Keratinocyte (primary cell): ENCODE measurements at regions not wholly inside any gene's neighbourhood (a gene's known extent, or its start where the extent isn't known, plus 50 kb on each side); places are given as distances from the start of the nearest gene placed in this dataset.

ENCODE experiments used
- DNase-seq: peaks from one replicate; pipeline ENCODE4 v3.0.0-alpha.2; 2011; ENCODE audit warnings: low read depth, missing footprints, low spot score
- FAIRE-seq: peaks from 2 replicates; lab custom pipeline; 2011; peaks lifted over from hg19 to GRCh38; lab: Jason Lieb, UNC
- H2AFZ ChIP-seq: 2 replicates; pipeline ENCODE4 v1.6.0; 2012; ENCODE audit warnings: low read length, control low read depth, inconsistent platforms; ENCODE audit not compliant: control insufficient read depth
- H3K27ac ChIP-seq: 2 replicates; pipeline ENCODE4 v1.5.1; 2011; ENCODE audit warnings: low read length; ENCODE audit not compliant: control insufficient read depth, insufficient read depth
- H3K27me3 ChIP-seq: 3 replicates; pipeline ENCODE4 v1.6.0; 2011; ENCODE audit warnings: low read length; ENCODE audit not compliant: control insufficient read depth, insufficient read depth; ENCODE audit errors: extremely low read depth
- H3K36me3 ChIP-seq, 2 experiments: 2 replicates in 1 of 2; 3 replicates in 1 of 2; pipeline ENCODE4 v1.5.1; 2011; ENCODE audit warnings: low read length in 2 of 2, mild to moderate bottlenecking in 1 of 2; ENCODE audit not compliant: control insufficient read depth in 2 of 2, insufficient read depth in 2 of 2; ENCODE audit errors: extremely low read depth in 1 of 2
- H3K4me1 ChIP-seq: 3 replicates; pipeline ENCODE4 v1.5.1; 2011; ENCODE audit warnings: low read length; ENCODE audit not compliant: control insufficient read depth, insufficient read depth; ENCODE audit errors: extremely low read depth
- H3K4me2 ChIP-seq: 3 replicates; pipeline ENCODE4 v1.6.0; 2011; ENCODE audit warnings: low read depth, low read length; ENCODE audit not compliant: control insufficient read depth, insufficient read depth; ENCODE audit errors: extremely low read depth
- H3K4me3 ChIP-seq, 3 experiments: fragments of 200-600 bp in 1 of 3; sonication (generic) in 1 of 3; 2 replicates in 2 of 3; 3 replicates in 1 of 3; pipeline ENCODE4 v1.5.1; 2011 to 2016; ENCODE audit warnings: low read length in 3 of 3, mild to moderate bottlenecking in 3 of 3, control low read depth in 2 of 3, inconsistent platforms in 1 of 3, low read depth in 1 of 3, mixed read lengths in 1 of 3, mixed run types in 1 of 3, moderate library complexity in 1 of 3; ENCODE audit not compliant: control insufficient read depth in 2 of 3, insufficient read depth in 2 of 3; ENCODE audit errors: extremely low read depth in 1 of 3
- H3K79me2 ChIP-seq: 2 replicates; pipeline ENCODE4 v1.6.0; 2012; ENCODE audit warnings: low read length; ENCODE audit not compliant: control insufficient read depth, insufficient read depth
- H3K9ac ChIP-seq: 3 replicates; pipeline ENCODE4 v1.6.0; 2011; ENCODE audit warnings: low read length; ENCODE audit not compliant: control insufficient read depth, insufficient read depth; ENCODE audit errors: extremely low read depth
- H3K9me1 ChIP-seq: 3 replicates; pipeline ENCODE4 v1.6.0; 2011; ENCODE audit warnings: low read length; ENCODE audit not compliant: control insufficient read depth, insufficient read depth; ENCODE audit errors: extremely low read depth
- H3K9me3 ChIP-seq: 2 replicates; pipeline ENCODE4 v1.5.1; 2012; ENCODE audit warnings: low read depth, low read length; ENCODE audit not compliant: control insufficient read depth
- H4K20me1 ChIP-seq: 3 replicates; pipeline ENCODE4 v1.6.0; 2011; ENCODE audit warnings: low read length; ENCODE audit not compliant: control insufficient read depth, insufficient read depth; ENCODE audit errors: extremely low read depth
- CTCF ChIP-seq, 3 experiments: IDR thresholded peaks in 1 of 3; conservative IDR thresholded peaks in 1 of 3; optimal IDR thresholded peaks in 1 of 3; 2 replicates in 2 of 3; 3 replicates in 1 of 3; pipeline versions ENCODE3 to v1.5.1; 2011; ENCODE audit warnings: low read length in 3 of 3, mild to moderate bottlenecking in 3 of 3, moderate library complexity in 2 of 3, control low read depth in 1 of 3, inconsistent platforms in 1 of 3; ENCODE audit not compliant: insufficient read depth in 2 of 3; ENCODE audit errors: extremely low read depth in 1 of 3
- EZH2 ChIP-seq: IDR thresholded peaks from one replicate; pipeline ENCODE4 v1.6.1; 2012; ENCODE audit warnings: inconsistent platforms, mild to moderate bottlenecking, low read length, moderate library complexity
- dilution Hi-C: fragments of 300-500 bp; cut with MboI; formaldehyde crosslinking; loops from one replicate; pipeline ENCODE4 v1.7.0; 2020; ENCODE audit warnings: low sequenced_read_pairs; ENCODE audit not compliant: extremely low pct_ligation_motif_present

GRCh38 chr7:25622695-25623094 is 394.4 kb upstream of the NPVF start:
- TF ChIP-seq CTCF (optimal IDR thresholded peaks at IDR 0.05 in 1 of 3, IDR thresholded peaks at IDR 0.05 in 1 of 3, conservative IDR thresholded peaks at IDR 0.05 in 1 of 3; ENCODE audit: extremely low read depth in 1 of 3, insufficient read depth in 2 of 3, low read length in 3 of 3) (no peak), EZH2 (no peak)
- no peak overlapping the region for H3K4me3 ChIP-seq
- no peaks in the 10 kb centered on the region for H3K79me2 ChIP-seq
- H2AFZ ChIP-seq, result no peak overlapping the region
- H3K27me3 ChIP-seq, result no peaks in the 10 kb centered on the region
- dilution Hi-C loops, result no loop called here
- no peaks in the 10 kb centered on the region for H4K20me1 ChIP-seq
- H3K9me1 ChIP-seq, result no peaks in the 10 kb centered on the region
- no peak overlapping the region for H3K4me2 ChIP-seq
- no peaks in the 10 kb centered on the region for H3K36me3 ChIP-seq
- H3K4me1 ChIP-seq, result no peaks in the 10 kb centered on the region
- no peaks in the 10 kb centered on the region for H3K9me3 ChIP-seq
- no peak overlapping the region for H3K27ac ChIP-seq
- no peak for DNase-seq
- FAIRE-seq, result no peak
- no peak overlapping the region for H3K9ac ChIP-seq

GRCh38 chr7:25624051-25624450 is 395.8 kb upstream of the NPVF start:
- H3K4me3 ChIP-seq, result no peak overlapping the region
- FAIRE-seq, result no peak
- no peaks in the 10 kb centered on the region for H4K20me1 ChIP-seq
- no peaks in the 10 kb centered on the region for H3K79me2 ChIP-seq
- no peaks in the 10 kb centered on the region for H3K36me3 ChIP-seq
- H2AFZ ChIP-seq, result no peak overlapping the region
- no peaks in the 10 kb centered on the region for H3K4me1 ChIP-seq
- TF ChIP-seq CTCF (optimal IDR thresholded peaks at IDR 0.05 in 1 of 3, IDR thresholded peaks at IDR 0.05 in 1 of 3, conservative IDR thresholded peaks at IDR 0.05 in 1 of 3; ENCODE audit: extremely low read depth in 1 of 3, insufficient read depth in 2 of 3, low read length in 3 of 3), result no peak
- TF ChIP-seq EZH2, result no peak
- dilution Hi-C loops, result no loop called here
- H3K4me2 ChIP-seq, result no peak overlapping the region
- no peaks in the 10 kb centered on the region for H3K9me3 ChIP-seq
- no peaks in the 10 kb centered on the region for H3K9me1 ChIP-seq
- H3K27ac ChIP-seq, result no peak overlapping the region
- no peaks in the 10 kb centered on the region for H3K27me3 ChIP-seq
- DNase-seq, result no peak
- no peak overlapping the region for H3K9ac ChIP-seq
